MM.1S (cell line): ENCODE measurements at regions not wholly inside any gene's neighbourhood (a gene's known extent, or its start where the extent isn't known, plus 50 kb on each side); places are given as distances from the start of the nearest gene placed in this dataset.
"Not testable (repeated sequence)": the region's sequence is repeated elsewhere in the genome, so short reads cannot be mapped to it uniquely, and the experiment has no call there.

Experiments used
- DNase-seq: peaks from one replicate; pipeline ENCODE4 v3.0.0-alpha.2; 2015
- H2AFZ ChIP-seq: fragments of 300-600 bp; sonication (generic); 2 replicates; pipeline ENCODE4 v1.6.0; 2016; ENCODE audit warnings: antibody characterized with exemption, low read length
- H3F3A ChIP-seq: fragments of 300-600 bp; sonication (generic); 2 replicates; pipeline ENCODE4 v1.6.1; 2016; ENCODE audit warnings: mild to moderate bottlenecking, antibody characterized with exemption, low read length, moderate library complexity, mixed read lengths; ENCODE audit not compliant: insufficient read depth
- H3K27ac ChIP-seq: fragments of 300-600 bp; sonication (generic); 2 replicates; pipeline ENCODE4 v1.5.1; 2016; ENCODE audit warnings: mild to moderate bottlenecking, low read length
- H3K27me3 ChIP-seq: fragments of 300-600 bp; sonication (generic); replicated peaks from 2 replicates; pipeline ENCODE4 v1.6.0; 2016; ENCODE audit warnings: low read length; ENCODE audit not compliant: insufficient read depth
- H3K36me3 ChIP-seq: fragments of 300-600 bp; sonication (generic); replicated peaks from 2 replicates; pipeline ENCODE4 v1.6.1; 2016; ENCODE audit warnings: mild to moderate bottlenecking, low read length, mixed read lengths; ENCODE audit not compliant: insufficient read depth
- H3K4me1 ChIP-seq: fragments of 300-600 bp; sonication (generic); 2 replicates; pipeline ENCODE4 v1.6.1; 2016; ENCODE audit warnings: low read length, mixed read lengths
- H3K4me2 ChIP-seq: fragments of 300-600 bp; sonication (generic); 2 replicates; pipeline ENCODE4 v1.6.0; 2016; ENCODE audit warnings: low read depth, low read length
- H3K4me3 ChIP-seq: fragments of 300-600 bp; sonication (generic); 2 replicates; pipeline ENCODE4 v1.5.1; 2016; ENCODE audit warnings: low read length, mixed read lengths
- H3K79me2 ChIP-seq: fragments of 300-600 bp; sonication (generic); 2 replicates; pipeline ENCODE4 v1.6.1; 2016; ENCODE audit warnings: mixed run types, low read length, mixed read lengths
- H3K9ac ChIP-seq: fragments of 300-600 bp; sonication (generic); 2 replicates; pipeline ENCODE4 v1.6.1; 2016; ENCODE audit warnings: low read length, mixed read lengths
- H3K9me2 ChIP-seq: fragments of 300-600 bp; sonication (generic); replicated peaks from 2 replicates; pipeline ENCODE4 v1.6.1; 2016; ENCODE audit warnings: mild to moderate bottlenecking, low read length, mixed read lengths; ENCODE audit not compliant: insufficient read depth
- H3K9me3 ChIP-seq: fragments of 300-600 bp; sonication (generic); replicated peaks from 2 replicates; pipeline ENCODE4 v1.6.1; 2016; ENCODE audit warnings: mild to moderate bottlenecking, low read length, mixed read lengths; ENCODE audit not compliant: insufficient read depth
- H4K20me1 ChIP-seq: fragments of 300-600 bp; sonication (generic); 2 replicates; pipeline ENCODE4 v1.6.1; 2016; ENCODE audit warnings: mild to moderate bottlenecking, low read length, moderate library complexity, mixed read lengths; ENCODE audit not compliant: insufficient read depth
- EZH2 ChIP-seq: fragments of 300-600 bp; sonication (generic); optimal IDR thresholded peaks from 2 replicates; pipeline ENCODE3; 2017; ENCODE audit warnings: low read depth, mild to moderate bottlenecking, antibody characterized with exemption, low read length, mixed read lengths
- EZH2phosphoT487 ChIP-seq: fragments of 300-600 bp; sonication (generic); IDR thresholded peaks from 2 replicates; pipeline ENCODE4 v1.6.1; 2018; ENCODE audit warnings: antibody characterized with exemption, low read length
- TF ChIP-seq, protein P1 (sequence below): fragments of 300-600 bp; sonication (generic); IDR thresholded peaks from 2 replicates; pipeline ENCODE4 v1.5.1; 2016; ENCODE audit warnings: antibody characterized with exemption, low read length, mixed read lengths

DNA sequence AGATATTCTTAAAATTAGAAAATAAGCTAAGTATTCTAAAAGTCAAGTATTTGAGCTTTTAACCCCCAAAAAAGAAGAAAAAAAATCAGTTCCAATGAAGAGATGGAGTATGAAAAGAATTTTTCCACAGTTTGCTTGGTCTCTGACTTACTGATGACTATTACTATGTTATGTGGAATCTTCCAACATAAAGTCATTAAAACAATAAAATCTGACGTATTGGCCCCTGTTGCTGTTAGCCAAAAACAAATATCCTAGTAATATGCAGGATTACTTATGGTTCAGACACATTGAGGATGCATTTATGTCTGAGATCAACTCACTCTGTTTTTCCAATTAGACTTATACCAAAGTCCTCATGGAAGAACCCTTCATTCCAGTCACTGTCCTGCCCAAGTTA lies 517.2 kb upstream of the ADGRL3 start:
- no peaks in the 10 kb centered on the region for H3K27me3 ChIP-seq
- no peak overlapping the region for H3K4me2 ChIP-seq
- H3K9me2 ChIP-seq = no peaks in the 10 kb centered on the region
- H3K9me3 ChIP-seq = no peaks in the 10 kb centered on the region
- TF ChIP-seq EZH2phosphoT487 (no peak), EZH2 (no peak)
- TF ChIP-seq, protein P1, sequence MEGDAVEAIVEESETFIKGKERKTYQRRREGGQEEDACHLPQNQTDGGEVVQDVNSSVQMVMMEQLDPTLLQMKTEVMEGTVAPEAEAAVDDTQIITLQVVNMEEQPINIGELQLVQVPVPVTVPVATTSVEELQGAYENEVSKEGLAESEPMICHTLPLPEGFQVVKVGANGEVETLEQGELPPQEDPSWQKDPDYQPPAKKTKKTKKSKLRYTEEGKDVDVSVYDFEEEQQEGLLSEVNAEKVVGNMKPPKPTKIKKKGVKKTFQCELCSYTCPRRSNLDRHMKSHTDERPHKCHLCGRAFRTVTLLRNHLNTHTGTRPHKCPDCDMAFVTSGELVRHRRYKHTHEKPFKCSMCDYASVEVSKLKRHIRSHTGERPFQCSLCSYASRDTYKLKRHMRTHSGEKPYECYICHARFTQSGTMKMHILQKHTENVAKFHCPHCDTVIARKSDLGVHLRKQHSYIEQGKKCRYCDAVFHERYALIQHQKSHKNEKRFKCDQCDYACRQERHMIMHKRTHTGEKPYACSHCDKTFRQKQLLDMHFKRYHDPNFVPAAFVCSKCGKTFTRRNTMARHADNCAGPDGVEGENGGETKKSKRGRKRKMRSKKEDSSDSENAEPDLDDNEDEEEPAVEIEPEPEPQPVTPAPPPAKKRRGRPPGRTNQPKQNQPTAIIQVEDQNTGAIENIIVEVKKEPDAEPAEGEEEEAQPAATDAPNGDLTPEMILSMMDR = no peak
- H3K4me3 ChIP-seq = no peak overlapping the region
- no peaks in the 10 kb centered on the region for H4K20me1 ChIP-seq
- H3K9ac ChIP-seq = no peak overlapping the region
- no peak for DNase-seq
- H3K27ac ChIP-seq = no peak overlapping the region
- no peaks in the 10 kb centered on the region for H3F3A ChIP-seq
- no peaks in the 10 kb centered on the region for H3K79me2 ChIP-seq
- no peak overlapping the region for H2AFZ ChIP-seq
- no peaks in the 10 kb centered on the region for H3K4me1 ChIP-seq
- no peaks in the 10 kb centered on the region for H3K36me3 ChIP-seq

DNA sequence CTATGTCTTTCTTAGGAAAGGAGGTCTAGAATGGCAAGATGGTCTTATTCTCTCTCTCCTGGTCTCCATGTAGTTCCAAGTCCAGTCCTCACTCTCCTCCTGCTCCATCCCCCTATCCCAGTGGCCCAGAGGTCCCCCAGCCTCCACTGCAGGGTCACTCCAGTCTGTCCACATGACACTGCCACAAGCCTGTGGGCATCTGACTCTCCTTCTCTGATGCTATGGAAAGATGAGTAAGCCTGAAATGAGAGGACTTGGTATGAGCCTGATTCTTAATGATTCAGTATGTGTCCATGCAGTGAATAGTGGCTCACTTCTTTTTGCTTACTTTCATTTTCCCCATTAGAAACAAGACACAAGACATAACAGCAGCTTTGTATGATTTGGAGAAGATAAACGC lies 516.8 kb upstream of the ADGRL3 start:
- Histone ChIP-seq H3K27me3 (no peaks in the 10 kb centered on the region), H3K4me1 (no peaks in the 10 kb centered on the region), H3K9me3 (no peaks in the 10 kb centered on the region), H3F3A (no peaks in the 10 kb centered on the region), H3K79me2 (no peaks in the 10 kb centered on the region), H3K4me2 (no peak overlapping the region), H3K36me3 (no peaks in the 10 kb centered on the region), H3K9me2 (no peaks in the 10 kb centered on the region), H3K27ac (no peak overlapping the region), H2AFZ (no peak overlapping the region), H3K9ac (no peak overlapping the region), H3K4me3 (no peak overlapping the region), H4K20me1 (no peaks in the 10 kb centered on the region)
- DNase-seq = no peak
- TF ChIP-seq, protein P1 = no peak
- TF ChIP-seq EZH2 (no peak), EZH2phosphoT487 (no peak)

DNA sequence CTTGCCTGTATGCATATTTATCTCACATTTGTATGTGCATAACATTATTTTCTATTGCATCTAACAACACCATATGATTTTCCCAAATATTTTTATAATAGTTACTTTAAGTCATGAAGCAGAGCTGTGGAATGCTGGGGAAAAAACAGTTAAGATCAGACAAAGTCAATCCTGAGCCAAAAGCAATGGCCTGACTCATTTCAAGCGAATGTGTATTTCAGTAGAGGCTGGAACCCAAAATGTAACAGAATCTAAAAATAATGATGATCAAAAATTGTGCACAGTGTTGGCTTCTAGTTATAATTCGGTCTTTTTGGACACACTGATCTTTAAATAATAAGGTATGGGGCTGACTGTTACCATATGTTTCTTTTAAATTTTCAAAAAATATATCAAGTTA lies 516.2 kb upstream of the ADGRL3 start:
- H3K4me3 ChIP-seq = no peak overlapping the region
- TF ChIP-seq, protein P1 = no peak
- TF ChIP-seq EZH2 = no peak
- TF ChIP-seq EZH2phosphoT487 = no peak
- H4K20me1 ChIP-seq = no peaks in the 10 kb centered on the region
- no peak overlapping the region for H3K4me2 ChIP-seq
- DNase-seq = no peak
- no peak overlapping the region for H3K27ac ChIP-seq
- H3K9me2 ChIP-seq = no peaks in the 10 kb centered on the region
- H3F3A ChIP-seq = no peaks in the 10 kb centered on the region
- no peak overlapping the region for H2AFZ ChIP-seq
- no peaks in the 10 kb centered on the region for H3K4me1 ChIP-seq
- no peaks in the 10 kb centered on the region for H3K27me3 ChIP-seq
- H3K9me3 ChIP-seq = no peaks in the 10 kb centered on the region
- no peaks in the 10 kb centered on the region for H3K36me3 ChIP-seq
- no peaks in the 10 kb centered on the region for H3K79me2 ChIP-seq
- H3K9ac ChIP-seq = no peak overlapping the region

DNA sequence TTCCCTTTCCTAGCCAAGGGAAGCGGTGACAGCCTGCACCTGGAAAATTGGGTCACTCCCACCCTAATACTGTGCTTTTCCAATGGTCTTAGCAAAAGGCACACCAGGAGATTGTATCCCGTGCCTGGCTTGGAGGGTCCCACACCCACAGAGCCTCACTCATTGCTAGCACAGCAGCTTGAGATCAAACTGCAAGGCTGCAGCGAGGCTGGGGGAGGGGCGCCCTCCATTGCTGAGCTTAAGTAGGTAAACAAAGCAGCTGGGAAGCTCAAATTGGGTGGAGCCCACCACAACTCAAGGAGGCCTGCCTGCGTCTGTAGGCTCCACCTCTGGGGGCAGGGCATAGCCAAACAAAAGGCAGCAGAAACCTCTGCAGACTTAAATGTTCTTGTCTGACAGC lies 504.1 kb upstream of the ADGRL3 start:
- not testable (repeated sequence) for H3K9me2 ChIP-seq, H3F3A ChIP-seq, H3K27ac ChIP-seq, H3K79me2 ChIP-seq, H3K27me3 ChIP-seq, H2AFZ ChIP-seq, H3K36me3 ChIP-seq, H3K4me1 ChIP-seq, DNase-seq, H3K4me3 ChIP-seq, H3K9ac ChIP-seq, H3K4me2 ChIP-seq, H4K20me1 ChIP-seq, H3K9me3 ChIP-seq
